AG09319 (cell line): ENCODE measurements at regions not wholly inside any gene's neighbourhood (a gene's known extent, or its start where the extent isn't known, plus 50 kb on each side); places are given as distances from the start of the nearest gene placed in this dataset.

ENCODE experiments used
- DNase-seq: peaks from one replicate; pipeline ENCODE4 v3.0.0-alpha.2; 2010; ENCODE audit warnings: low read depth; ENCODE audit errors: extremely low read depth
- TF ChIP-seq, protein P1 (sequence below): IDR thresholded peaks from 2 replicates; pipeline ENCODE4 v1.5.1; 2011; ENCODE audit warnings: low read depth, mild to moderate bottlenecking, inconsistent platforms, low read length, moderate library complexity

DNA sequence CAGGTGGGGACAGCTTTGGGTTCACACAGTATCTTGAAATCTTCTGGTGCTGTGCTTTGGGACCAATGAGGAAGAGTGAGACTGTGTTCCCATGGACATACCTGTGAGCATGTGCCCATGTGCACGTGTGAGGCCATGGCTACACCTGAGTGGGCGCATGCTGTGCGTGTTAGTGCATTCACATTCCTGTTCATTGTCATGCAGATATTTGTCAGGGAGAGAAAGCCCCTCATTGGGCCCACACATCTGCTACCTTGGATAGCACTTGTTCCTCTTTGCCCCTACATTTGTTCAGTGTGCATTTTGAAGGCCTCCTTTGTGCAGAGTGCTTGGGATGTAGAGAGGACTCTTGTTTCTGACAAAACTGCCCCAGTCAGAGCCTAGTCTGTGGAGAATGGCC lies 154.3 kb upstream of the E2F8 start:
- TF ChIP-seq, protein P1, sequence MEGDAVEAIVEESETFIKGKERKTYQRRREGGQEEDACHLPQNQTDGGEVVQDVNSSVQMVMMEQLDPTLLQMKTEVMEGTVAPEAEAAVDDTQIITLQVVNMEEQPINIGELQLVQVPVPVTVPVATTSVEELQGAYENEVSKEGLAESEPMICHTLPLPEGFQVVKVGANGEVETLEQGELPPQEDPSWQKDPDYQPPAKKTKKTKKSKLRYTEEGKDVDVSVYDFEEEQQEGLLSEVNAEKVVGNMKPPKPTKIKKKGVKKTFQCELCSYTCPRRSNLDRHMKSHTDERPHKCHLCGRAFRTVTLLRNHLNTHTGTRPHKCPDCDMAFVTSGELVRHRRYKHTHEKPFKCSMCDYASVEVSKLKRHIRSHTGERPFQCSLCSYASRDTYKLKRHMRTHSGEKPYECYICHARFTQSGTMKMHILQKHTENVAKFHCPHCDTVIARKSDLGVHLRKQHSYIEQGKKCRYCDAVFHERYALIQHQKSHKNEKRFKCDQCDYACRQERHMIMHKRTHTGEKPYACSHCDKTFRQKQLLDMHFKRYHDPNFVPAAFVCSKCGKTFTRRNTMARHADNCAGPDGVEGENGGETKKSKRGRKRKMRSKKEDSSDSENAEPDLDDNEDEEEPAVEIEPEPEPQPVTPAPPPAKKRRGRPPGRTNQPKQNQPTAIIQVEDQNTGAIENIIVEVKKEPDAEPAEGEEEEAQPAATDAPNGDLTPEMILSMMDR = no peak
- DNase-seq = no peak

- TF ChIP-seq, protein P1 = no peak
- no peak for DNase-seq
Measured at GRCh38 chr11:19394525-19395016, 153.8 kb upstream of the E2F8 start.

DNA sequence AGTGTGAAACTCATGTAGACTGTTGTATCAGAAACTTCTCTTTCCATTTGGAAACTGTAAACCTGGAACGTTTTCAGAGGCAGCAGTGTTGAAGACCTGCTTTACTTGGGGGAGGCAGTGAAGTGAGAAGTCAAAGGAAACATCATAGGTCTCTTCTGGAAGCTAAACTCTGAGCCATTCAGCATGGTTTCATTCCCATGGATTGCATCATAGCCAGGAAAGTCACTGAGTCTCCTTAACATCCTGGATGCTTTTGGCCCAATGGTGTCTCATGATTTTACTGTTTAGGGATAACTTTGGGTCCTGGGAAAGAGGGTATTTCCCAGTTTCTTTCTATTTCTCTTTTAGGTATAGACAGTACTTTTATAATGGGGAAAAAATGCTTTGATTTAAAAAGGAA lies 153.2 kb upstream of the E2F8 start:
- TF ChIP-seq, protein P1 = no peak
- DNase-seq = no peak

DNA sequence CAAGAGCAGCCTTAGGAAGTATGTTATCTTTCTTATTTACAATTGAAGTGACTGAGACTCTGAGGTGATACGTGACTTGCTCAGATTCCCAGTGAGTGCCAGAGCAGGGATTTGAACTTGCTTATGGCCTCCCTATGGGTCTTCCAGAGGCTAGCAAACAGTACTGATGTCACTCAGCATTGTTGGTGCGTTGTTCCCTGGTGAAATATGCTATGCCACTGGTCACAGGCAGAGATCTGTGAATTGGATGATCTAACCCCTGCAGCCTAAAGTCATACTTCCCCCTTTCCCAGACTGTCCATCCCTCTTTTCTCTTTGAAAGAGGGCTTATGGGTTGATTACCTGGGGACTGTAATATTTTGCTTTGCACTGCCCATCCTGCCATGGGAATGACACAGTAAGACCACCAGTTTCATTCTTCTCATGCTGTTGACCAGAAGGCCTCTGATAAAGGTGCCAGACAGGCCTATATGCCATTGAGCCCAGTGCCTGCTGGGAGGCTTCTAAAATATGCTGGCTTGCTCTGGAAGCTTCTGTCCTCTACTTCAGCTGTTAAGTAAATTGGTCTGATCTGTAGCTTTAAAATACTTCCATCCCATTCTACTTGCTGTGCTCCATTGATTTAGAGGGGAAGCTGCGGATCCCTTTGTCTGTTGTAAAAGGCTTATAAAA lies 152.2 kb upstream of the E2F8 start:
- DNase-seq = no peak
- TF ChIP-seq, protein P1 = no peak

DNA sequence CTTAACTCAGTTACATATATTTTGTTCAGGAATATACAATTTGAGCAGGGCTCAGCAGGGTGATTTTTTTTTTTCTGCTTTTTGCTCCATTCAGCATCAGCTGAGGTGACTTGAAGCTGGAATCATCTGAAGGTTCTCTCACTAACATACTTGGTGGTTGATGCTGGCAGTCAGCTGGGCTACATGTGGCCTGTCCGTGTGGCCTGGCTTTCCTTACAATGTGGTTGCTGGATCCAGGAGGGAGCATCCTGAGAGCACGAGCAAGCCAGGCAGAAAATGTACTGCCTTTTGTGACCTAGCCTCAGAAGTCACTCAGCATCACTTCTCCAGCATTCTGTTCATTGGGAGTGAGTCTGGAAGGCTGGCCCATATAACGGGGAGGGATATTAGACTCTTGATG lies 151.6 kb upstream of the E2F8 start:
- DNase-seq = no peak
- TF ChIP-seq, protein P1 = no peak

GRCh38 chr11:19391652-19392051 lies 150.9 kb upstream of the E2F8 start:
- TF ChIP-seq, protein P1 = no peak
- no peak for DNase-seq

GRCh38 chr11:19391026-19391425 lies 150.3 kb upstream of the E2F8 start:
- TF ChIP-seq, protein P1 = no peak
- no peak for DNase-seq
